Activated T-cell treated with anti-CD3 and anti-CD28 coated beads, Interleukin-2, amount 50 U/mL, for 24 hours (primary cell): ENCODE measurements at regions not wholly inside any gene's neighbourhood (a gene's known extent, or its start where the extent isn't known, plus 50 kb on each side); places are given as distances from the start of the nearest gene placed in this dataset.
A peak's percentile ranks its signal among the peaks of the same experiment; 100 is the strongest.
"Not testable (repeated sequence)": the region's sequence is repeated elsewhere in the genome, so short reads cannot be mapped to it uniquely, and the experiment has no call there.

Source experiments
- DNase-seq: peaks from one replicate; pipeline ENCODE4 v3.0.0-alpha.2; 2020
- H3K27ac Mint-ChIP-seq: 2 replicates; pipeline ENCODE4 v1.8.0; 2020; ENCODE audit warnings: mild to moderate bottlenecking, mixed read lengths
- H3K27me3 Mint-ChIP-seq: 2 replicates; pipeline ENCODE4 v1.8.0; 2020; ENCODE audit warnings: mixed read lengths
- H3K36me3 Mint-ChIP-seq: 2 replicates; pipeline ENCODE4 v1.8.0; 2020; ENCODE audit warnings: low read depth, mixed read lengths
- H3K4me1 Mint-ChIP-seq: 2 replicates; pipeline ENCODE4 v1.8.0; 2020; ENCODE audit warnings: low read depth, mixed read lengths
- H3K4me3 Mint-ChIP-seq: 2 replicates; pipeline ENCODE4 v1.8.0; 2020; ENCODE audit warnings: mild to moderate bottlenecking, moderate library complexity, mixed read lengths
- H3K9me3 Mint-ChIP-seq: 2 replicates; pipeline ENCODE4 v1.8.0; 2020; ENCODE audit warnings: mixed read lengths

DNA sequence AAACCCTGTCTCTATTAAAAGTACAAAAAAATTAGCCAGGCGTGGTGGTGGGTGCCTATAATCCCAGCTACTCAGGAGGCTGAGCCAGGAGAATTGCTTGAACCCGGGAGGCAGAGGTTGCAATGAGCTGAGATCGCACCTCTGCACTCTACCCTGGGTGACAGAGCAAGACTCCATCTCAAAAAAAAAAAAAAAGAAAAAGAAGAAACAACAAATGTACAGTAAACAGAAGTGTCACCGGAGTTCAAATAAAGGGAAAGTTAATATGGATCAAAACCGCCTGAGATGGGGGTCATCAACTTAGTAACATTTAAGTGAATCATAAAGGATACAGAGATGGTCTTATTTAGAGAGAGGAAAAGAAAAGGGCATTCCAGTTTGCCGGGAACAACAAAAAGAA lies 89.3 kb upstream of the OLIG3 start:
- not testable (repeated sequence) for H3K36me3 Mint-ChIP-seq, H3K4me1 Mint-ChIP-seq, H3K4me3 Mint-ChIP-seq, DNase-seq, H3K27ac Mint-ChIP-seq, H3K9me3 Mint-ChIP-seq, H3K27me3 Mint-ChIP-seq

DNA sequence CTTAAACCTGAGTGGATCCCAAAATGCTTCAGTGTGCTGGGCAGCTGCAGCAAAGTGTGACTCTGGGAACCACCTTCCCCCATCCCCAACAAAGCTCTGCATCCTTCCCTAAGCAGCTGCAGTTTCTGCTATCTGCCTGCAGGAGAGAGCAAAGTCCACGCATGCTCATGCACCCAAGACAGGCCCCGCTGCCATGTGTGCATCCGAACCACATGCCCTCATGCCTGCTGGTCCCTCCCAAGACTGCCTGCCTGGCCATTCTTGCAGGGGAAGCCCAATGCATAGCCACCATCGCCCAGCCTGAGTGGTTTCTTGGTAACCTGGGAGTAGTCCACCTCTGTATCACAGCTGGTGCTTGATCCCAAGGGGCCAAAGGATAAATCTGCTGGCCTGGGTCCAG lies 94.3 kb upstream of the OLIG3 start:
- Mint-ChIP-seq H3K4me3 (no peak overlapping the region), H3K36me3 (no peaks in the 10 kb centered on the region), H3K27me3 (peaks cover 11% of the 10 kb centered on the region), H3K4me1 (peaks cover 12% of the 10 kb centered on the region), H3K9me3 (peaks cover 8% of the 10 kb centered on the region), H3K27ac (no peak overlapping the region)
- no peak for DNase-seq

DNA sequence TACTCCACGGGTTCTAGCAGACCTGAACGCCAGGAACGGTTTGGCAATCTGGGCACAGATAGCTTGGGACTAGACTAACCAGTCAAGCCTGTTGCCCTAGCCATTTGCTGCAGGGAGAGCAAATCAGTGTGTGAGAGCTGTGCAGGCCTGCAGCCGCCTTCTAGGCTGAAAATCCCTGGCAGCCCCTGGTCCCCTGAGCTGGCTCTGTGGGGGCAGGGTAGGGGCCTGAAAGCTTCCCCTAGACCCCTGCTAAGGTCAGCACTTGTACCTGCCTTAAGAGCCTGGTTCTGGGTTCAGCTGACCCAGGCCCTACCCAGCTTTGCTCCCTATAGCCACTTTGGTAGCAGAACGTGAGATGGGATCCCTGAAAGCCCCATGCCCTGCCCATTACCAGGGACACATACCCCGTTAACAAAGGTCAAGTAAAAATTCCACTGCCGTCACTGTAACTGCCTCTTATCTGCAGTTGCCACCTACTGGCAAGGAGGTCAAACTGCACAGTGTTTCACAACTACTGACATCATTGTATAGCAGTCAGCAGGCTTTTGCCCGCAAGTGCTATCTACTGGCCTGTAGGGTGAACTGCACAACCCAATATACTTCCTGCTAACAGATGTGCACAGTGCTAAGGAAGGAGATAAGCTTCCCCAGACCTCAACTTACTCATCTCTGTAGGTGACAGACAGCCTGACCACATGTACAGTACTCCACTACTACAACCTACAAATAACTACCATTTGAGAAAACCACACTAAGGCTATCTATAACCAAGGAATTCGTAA lies 95.1 kb upstream of the OLIG3 start:
- Mint-ChIP-seq H3K27me3 (peaks cover 14% of the 10 kb centered on the region), H3K4me3 (no peak overlapping the region)

DNA sequence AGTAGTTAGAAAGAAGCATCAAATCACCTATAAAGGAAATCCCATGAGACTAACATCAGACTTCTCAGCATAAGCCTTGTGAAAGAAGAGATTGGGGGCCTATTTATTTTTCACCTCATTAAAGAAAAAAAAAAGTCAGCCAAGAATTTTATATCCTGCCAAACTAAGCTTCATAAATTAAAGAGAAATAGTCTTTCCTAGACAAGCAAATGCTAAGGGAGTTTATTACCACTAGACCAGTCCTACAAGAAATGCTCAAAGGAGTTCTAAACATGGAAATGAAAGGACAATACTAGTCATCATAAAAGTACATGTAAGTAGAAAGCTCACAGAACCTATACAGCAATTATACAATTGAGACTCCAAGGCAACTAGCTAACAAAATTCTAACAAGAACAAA lies 96.5 kb upstream of the OLIG3 start:
- no peaks in the 10 kb centered on the region for H3K36me3 Mint-ChIP-seq
- H3K4me3 Mint-ChIP-seq, result no peak overlapping the region
- H3K27me3 Mint-ChIP-seq, result peaks cover 21% of the 10 kb centered on the region
- H3K9me3 Mint-ChIP-seq, result peaks cover 20% of the 10 kb centered on the region
- DNase-seq, result no peak
- no peak overlapping the region for H3K27ac Mint-ChIP-seq
- peaks cover 12% of the 10 kb centered on the region for H3K4me1 Mint-ChIP-seq

More for the DNA sequence above, 95.1 kb upstream of the OLIG3 start:
- H3K36me3 Mint-ChIP-seq, result no peaks in the 10 kb centered on the region
- peaks cover 12% of the 10 kb centered on the region for H3K4me1 Mint-ChIP-seq
- no peak overlapping the region for H3K27ac Mint-ChIP-seq
- H3K9me3 Mint-ChIP-seq, result peaks cover 11% of the 10 kb centered on the region
- peak; percentile 47 for DNase-seq

DNA sequence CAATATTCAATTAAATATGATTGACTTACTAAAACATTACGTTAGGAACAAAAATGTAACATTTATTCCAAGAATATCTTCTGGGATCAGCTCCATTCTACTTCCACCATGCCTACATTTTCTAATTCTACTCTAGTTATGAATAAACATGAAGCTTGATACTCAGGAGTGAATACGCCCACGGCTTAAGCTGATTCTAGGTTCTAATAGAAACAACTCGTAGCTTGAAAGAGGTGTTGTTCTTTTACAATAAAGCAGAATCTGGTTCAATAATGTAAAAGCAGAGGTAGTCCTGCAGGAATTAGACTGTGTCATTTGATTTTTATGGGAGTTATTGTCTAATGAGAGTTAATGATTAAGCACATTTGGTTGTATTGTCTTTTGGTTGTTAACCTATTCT lies 107.3 kb upstream of the OLIG3 start:
- H3K27me3 Mint-ChIP-seq, result peaks cover 43% of the 10 kb centered on the region
- DNase-seq, result no peak
- H3K4me3 Mint-ChIP-seq, result no peak overlapping the region
- no peaks in the 10 kb centered on the region for H3K4me1 Mint-ChIP-seq
- no peak overlapping the region for H3K27ac Mint-ChIP-seq
- no peaks in the 10 kb centered on the region for H3K9me3 Mint-ChIP-seq
- no peaks in the 10 kb centered on the region for H3K36me3 Mint-ChIP-seq

DNA sequence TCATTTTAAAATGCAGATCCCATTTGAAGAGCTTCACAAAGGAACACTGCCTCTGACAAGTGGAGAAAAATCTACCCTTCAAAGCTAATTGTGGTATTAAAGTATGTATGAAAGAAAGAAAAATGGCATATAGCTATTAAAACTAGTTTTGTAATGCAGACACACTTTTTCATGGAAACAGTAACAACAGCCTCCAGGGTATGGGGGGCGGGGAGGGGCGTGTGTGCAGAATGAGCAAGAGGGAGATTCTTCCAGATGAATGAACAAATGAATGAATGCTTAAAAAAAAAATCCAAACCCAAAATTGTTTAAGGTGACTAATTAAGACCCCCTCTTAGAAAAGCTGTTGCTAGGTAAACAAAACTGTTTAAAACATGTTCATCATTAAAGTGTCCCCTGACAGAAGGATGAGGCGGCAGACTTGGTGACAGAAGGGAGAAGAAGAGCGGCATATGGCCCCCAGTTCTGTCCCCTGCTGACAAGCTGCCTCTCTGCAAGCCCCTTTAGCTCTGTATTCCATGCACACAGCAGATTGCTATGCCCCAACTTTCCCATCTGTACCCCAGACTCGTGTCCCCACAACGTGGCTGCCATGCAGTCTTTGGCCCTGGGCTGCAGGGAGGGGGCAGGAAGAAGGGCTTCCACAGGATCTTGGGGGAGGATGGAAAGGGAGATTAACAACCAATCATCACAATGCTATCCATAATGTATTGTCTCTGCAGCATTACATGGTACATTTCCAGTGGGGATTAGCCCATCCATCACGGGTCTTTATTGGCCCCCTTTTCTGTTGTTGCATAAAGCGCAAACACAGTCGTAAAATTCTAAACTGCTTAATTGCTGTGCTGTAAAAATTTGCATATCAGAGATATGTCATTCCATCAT lies 108.4 kb upstream of the OLIG3 start:
- H3K27ac Mint-ChIP-seq, result no peak overlapping the region
- H3K27me3 Mint-ChIP-seq, result peaks cover 45% of the 10 kb centered on the region
- DNase-seq, result no peak
- no peaks in the 10 kb centered on the region for H3K9me3 Mint-ChIP-seq
- H3K36me3 Mint-ChIP-seq, result no peaks in the 10 kb centered on the region
- no peak overlapping the region for H3K4me3 Mint-ChIP-seq
- H3K4me1 Mint-ChIP-seq, result no peaks in the 10 kb centered on the region

DNA sequence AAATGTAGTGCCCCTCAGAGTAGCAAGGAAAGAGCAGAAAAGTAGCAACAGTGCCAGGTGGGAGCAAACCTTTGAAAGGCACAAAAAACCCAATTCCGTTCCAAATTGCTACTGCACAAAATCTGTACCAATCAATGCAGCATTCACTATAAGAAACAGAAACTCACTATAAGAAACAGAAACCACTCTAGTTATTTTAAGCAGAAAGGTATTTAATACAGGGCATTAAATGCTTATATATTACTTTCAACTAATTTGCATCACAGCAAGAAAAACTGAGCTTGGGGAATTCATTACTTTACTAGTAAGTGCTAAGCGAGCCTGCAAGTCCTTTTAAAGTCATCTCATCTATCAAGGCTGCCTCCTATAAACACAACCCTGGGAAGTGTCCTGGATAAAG lies 116.5 kb upstream of the OLIG3 start:
- Mint-ChIP-seq H3K36me3 (no peaks in the 10 kb centered on the region), H3K27ac (no peak overlapping the region), H3K27me3 (peaks cover 10% of the 10 kb centered on the region), H3K4me3 (no peak overlapping the region), H3K4me1 (no peaks in the 10 kb centered on the region), H3K9me3 (peaks cover 6% of the 10 kb centered on the region)
- no peak for DNase-seq

DNA sequence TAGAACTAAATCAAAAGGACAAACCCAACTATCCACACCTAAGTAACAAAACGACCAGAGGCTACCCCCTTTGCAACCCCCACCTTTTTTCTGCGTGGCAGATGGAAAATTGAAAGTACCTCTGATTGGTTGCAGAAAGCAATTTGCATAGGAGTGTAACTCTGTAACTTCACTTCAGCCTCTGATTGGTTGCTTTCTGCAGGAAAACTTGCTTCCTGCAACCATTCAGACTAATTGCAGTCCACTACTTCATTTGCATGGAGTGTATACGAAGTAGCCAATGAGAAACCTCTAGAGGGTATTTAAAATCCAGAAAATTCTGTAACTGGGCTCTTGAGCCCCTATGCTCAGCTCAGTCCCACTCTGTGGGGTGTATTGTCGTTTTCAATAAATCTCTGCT lies 129.1 kb upstream of the OLIG3 start:
- H3K27me3 Mint-ChIP-seq, result peaks cover 36% of the 10 kb centered on the region
- no peaks in the 10 kb centered on the region for H3K4me1 Mint-ChIP-seq

DNA sequence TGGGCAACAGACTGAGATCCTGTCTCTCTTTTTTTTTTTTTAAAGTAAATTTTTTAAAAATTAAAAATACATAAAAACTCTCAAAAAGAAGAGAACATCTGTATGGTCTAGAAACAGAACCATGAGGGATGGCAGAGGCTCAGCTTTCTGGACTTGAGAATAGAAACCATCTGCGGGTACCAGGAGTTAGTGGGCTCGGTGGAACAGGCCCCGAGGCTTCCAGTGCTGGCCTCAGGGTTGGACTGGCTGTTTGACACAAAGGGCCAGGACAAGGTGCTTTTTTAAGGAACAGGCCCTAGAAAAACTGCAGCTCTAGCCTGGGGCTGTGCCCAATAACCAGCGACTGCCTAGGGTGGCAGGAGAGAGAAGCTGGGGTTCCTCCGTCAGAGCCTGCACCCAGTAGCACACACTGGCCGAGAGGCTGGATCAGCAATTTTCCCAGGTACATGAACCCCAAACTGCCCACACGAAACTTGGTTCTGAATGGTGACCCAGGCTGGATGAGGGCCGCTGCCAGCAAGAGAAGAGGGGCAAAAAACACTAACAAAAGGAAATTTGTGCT lies 131.0 kb upstream of the OLIG3 start:
- Mint-ChIP-seq H3K27ac (no peak overlapping the region), H3K9me3 (no peaks in the 10 kb centered on the region), H3K27me3 (peaks cover 36% of the 10 kb centered on the region), H3K4me3 (no peak overlapping the region), H3K36me3 (no peaks in the 10 kb centered on the region), H3K4me1 (no peaks in the 10 kb centered on the region)
- DNase-seq, result no peak

More for the DNA sequence above, 129.1 kb upstream of the OLIG3 start:
- no peaks in the 10 kb centered on the region for H3K36me3 Mint-ChIP-seq
- no peak for DNase-seq
- H3K9me3 Mint-ChIP-seq, result no peaks in the 10 kb centered on the region
- H3K27ac Mint-ChIP-seq, result no peak overlapping the region
- no peak overlapping the region for H3K4me3 Mint-ChIP-seq

DNA sequence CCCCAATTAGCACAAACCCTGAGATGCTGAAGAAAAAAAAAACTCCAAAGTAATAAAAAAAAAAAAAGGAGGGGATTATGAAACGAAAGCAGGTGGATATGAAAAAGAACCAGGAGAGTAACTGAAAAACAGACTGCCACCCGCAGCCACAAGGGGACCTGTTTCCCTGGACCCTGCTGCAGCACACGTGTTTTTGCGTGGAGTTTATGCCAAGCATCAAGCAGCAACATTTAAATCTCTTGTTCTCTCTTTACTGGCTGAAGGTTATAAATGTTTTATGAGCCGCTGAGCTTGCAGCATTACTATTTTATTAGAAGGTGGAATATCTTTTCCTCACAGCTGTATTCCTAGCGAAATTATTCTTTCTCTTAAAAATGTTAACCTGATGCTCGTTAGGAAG lies 131.6 kb upstream of the OLIG3 start:
- no peak overlapping the region for H3K4me3 Mint-ChIP-seq
- H3K4me1 Mint-ChIP-seq, result no peaks in the 10 kb centered on the region
- H3K27me3 Mint-ChIP-seq, result peaks cover 36% of the 10 kb centered on the region
- no peaks in the 10 kb centered on the region for H3K36me3 Mint-ChIP-seq
- no peak overlapping the region for H3K27ac Mint-ChIP-seq
- no peak for DNase-seq
- no peaks in the 10 kb centered on the region for H3K9me3 Mint-ChIP-seq

DNA sequence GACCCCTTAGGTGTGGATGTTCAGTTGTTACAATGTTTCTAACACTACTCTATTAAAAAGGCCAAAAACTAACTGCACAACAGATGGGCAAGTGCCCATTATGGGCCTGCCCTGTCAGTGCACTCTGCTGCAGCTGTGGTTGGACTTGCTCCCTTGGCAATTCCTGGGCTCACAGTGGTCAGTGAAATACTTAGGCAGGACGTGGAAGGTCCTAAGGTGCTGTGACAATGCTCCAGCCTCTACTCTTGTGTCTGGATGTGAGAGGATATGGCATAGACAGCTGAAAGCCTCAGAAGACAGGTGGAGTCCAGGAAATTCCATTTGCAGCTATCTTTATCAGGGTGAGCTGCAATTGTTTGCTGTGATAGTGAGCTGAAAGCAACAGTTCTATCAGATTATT lies 136.5 kb upstream of the OLIG3 start:
- Mint-ChIP-seq H3K4me1 (peaks cover 3% of the 10 kb centered on the region), H3K4me3 (no peak overlapping the region), H3K36me3 (no peaks in the 10 kb centered on the region), H3K27me3 (peaks cover 4% of the 10 kb centered on the region), H3K27ac (no peak overlapping the region), H3K9me3 (no peaks in the 10 kb centered on the region)
- no peak for DNase-seq

DNA sequence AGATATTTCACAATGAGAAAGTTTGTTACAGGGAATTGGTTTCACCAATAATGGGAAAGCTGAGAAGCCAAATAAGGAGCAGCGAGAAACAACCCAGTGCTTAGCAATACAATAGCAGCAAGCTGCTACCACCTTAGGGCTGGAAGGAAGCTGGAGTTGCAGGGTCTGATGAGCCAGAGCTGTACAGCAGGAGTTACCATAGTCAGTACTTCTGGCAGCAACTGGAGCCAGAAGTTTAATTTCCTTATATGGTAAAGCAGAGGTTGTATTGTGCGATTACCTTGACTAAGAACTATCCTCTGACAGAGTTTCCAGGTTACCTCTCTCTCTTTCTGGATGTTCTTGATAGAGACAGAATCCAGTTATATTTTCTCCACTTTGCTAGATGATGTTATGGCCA lies 137.1 kb upstream of the OLIG3 start:
- H3K9me3 Mint-ChIP-seq, result no peaks in the 10 kb centered on the region
- no peak overlapping the region for H3K27ac Mint-ChIP-seq
- peaks cover 3% of the 10 kb centered on the region for H3K4me1 Mint-ChIP-seq
- H3K27me3 Mint-ChIP-seq, result no peaks in the 10 kb centered on the region
- no peaks in the 10 kb centered on the region for H3K36me3 Mint-ChIP-seq
- H3K4me3 Mint-ChIP-seq, result no peak overlapping the region
- no peak for DNase-seq

DNA sequence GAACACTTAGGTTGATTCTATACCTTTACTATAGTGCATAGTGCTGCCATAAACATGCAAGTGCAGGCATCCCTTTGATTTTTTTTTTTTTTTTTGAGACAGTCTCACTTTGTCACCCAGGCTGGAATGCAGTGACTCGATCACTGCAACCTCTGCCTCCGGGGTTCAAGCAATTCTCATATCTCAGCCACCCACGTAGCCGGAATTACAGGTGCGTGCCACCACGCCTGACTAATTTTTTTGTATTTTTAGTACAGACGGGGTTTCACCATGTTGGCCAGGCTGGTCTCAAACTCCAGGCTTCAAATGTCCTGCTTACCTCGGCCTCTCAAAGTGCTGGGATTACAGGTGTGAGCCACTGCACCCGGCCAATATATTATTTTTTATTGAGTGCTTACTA lies 140.0 kb upstream of the OLIG3 start:
- H3K4me1 Mint-ChIP-seq, result peaks cover 13% of the 10 kb centered on the region
- not testable (repeated sequence) for H3K9me3 Mint-ChIP-seq, H3K27ac Mint-ChIP-seq, H3K27me3 Mint-ChIP-seq, H3K36me3 Mint-ChIP-seq, H3K4me3 Mint-ChIP-seq, DNase-seq

DNA sequence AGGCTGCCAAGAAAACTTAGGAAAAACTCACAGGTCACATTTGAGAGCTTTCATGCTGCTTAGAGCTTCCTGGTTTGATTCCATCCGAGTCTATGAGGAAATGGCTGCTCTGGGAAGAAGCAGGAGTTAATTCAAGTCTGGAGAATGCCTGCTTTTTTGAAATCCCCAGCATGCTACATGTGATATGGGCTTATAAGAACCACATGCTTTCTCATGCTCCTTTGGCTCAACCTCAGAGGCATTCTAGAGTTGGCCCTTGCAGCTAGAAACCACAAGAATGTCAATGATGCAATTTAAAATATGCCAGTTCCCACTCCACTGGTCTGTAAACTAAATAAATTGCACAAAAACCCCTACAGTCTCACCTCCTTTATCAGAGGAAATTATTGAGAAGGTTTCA lies 142.9 kb upstream of the OLIG3 start:
- Mint-ChIP-seq H3K9me3 (no peaks in the 10 kb centered on the region), H3K4me3 (no peak overlapping the region), H3K36me3 (no peaks in the 10 kb centered on the region), H3K4me1 (peaks cover 14% of the 10 kb centered on the region), H3K27me3 (no peaks in the 10 kb centered on the region), H3K27ac (no peak overlapping the region)
- no peak for DNase-seq
